HG03135 (cell line): ENCODE measurements at regions not wholly inside any gene's neighbourhood (a gene's known extent, or its start where the extent isn't known, plus 50 kb on each side); places are given as distances from the start of the nearest gene placed in this dataset.

ENCODE experiments used
- ATAC-seq: cut with Tn5 transposase; IDR thresholded peaks from one replicate; pipeline ENCODE4 v1.9.1; 2021; ENCODE audit warnings: mild to moderate bottlenecking, moderate library complexity; ENCODE audit not compliant: unreplicated experiment

DNA sequence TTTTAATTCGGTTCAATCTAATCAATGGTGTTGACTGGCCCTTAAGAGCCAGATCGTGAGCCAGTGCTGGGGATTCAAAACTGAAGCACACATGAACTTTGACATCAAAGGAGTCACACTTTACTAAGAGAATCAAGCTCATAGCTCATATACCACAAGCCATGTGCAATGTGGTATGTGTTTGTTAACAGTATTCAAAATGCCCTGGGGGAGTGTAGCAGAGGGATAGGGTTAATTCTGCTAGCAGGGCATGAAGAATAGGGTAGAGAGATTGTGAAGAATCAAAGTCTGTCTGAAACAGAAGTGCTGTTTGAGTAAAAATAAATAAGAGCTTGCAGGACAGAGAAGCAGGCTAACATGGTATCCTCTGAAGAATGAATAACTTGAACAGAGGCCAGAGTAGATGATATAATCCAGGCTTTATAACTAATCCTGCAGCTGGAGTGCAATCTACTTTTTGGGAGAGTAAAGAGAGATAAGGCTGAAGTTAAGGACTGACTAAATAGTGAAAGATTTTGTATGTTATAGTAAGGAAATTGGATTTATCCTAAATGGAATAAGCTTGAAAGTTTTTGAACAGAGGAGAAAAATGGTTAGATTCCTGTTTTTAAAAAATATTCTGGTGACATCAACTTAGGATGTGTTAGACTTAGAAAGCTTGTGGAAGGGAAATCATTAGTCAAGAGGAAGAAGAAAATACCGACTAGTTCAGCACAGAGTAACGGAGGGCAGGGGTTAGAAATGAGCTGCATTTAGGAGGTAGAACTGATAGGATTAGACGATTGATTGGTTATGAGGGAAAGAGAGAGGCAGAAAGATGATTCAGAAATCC lies 292.0 kb downstream of the NFKBIZ start:
- ATAC-seq: no peak

DNA sequence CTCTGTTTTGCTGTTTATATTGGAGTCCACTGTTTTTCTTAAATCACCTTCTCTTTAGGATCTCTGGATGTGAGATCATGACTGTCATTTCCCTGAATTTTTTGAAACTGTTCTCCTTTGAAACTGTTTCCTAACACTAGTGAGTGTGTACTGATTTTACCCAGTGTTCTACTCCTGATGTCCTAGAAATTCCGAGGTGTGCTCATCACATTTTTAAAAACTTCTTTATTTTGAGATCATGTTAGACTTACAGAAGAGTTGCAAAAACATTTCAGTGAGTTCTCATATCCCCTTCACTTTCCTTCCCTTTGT lies 292.6 kb downstream of the NFKBIZ start:
- no peak for ATAC-seq

DNA sequence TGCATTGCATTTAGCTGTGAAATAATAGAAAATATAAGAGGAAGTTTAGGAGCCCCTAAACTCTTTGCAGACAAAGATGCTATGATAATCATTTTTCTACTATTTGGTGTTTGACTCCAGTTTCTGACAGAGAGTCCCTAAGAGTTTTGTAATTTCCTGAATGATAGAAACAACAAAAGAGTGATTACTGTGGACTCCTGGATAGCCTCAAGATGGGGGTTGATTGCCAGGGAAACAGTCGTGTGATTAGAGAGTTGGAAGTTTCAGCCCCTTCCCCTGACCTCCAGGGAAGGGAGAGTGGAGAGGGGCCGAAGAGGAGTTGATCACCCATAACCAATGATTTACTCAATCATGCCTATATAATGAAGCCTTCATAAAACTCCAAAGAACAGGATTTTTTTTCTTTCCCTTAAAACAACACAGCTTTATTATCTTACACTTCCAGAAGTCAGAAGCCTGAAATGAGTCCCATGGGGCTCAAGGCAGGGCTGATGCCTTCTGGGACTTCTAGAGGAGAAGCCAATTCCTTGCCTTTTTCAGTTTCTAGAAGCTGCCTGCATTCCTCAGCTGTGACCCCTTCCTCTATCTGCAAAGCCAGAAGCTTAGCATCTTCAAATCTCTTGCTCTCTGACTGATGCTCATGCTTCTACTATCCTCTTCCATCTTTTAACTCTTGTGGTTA lies 292.3 kb upstream of the ZPLD1 start:
- no peak for ATAC-seq

DNA sequence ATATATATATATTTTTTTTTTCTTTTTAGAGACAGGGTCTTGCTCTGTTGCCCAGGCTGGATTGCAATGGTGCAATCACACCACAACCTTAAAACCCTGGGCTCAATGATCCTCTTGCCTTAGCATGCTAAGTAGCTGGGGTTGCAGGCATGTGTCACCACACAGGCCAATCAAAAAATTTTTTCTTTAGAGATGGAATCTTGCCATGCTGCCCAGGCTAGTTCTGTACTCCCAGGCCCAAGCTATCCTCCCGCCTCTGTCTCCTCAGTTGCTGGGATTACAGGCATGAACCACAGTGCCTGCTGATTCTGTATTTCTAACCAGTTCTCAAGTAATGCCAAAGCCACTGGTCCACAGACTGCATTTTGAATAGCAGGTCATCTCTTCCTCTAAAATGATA lies 291.3 kb upstream of the ZPLD1 start:
- ATAC-seq: no peak

DNA sequence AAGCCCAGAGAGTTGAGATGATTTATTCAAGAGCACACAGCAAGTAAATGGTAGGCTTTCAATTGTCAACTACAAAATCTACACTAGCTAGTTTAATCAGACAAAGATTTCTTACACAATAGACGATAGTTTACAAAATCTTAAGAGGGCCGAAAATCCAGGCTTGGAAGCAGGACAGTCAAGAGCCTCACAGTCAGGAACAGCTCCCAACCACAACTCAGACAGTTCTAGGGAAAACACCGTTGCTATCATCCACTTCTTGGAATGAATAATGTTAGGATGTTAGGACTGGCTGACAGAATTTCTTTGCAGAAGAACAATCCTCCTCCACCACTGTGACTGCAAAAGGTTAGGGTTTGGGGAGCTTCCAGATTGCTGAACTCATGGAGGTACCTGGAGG lies 290.8 kb upstream of the ZPLD1 start:
- no peak for ATAC-seq

DNA sequence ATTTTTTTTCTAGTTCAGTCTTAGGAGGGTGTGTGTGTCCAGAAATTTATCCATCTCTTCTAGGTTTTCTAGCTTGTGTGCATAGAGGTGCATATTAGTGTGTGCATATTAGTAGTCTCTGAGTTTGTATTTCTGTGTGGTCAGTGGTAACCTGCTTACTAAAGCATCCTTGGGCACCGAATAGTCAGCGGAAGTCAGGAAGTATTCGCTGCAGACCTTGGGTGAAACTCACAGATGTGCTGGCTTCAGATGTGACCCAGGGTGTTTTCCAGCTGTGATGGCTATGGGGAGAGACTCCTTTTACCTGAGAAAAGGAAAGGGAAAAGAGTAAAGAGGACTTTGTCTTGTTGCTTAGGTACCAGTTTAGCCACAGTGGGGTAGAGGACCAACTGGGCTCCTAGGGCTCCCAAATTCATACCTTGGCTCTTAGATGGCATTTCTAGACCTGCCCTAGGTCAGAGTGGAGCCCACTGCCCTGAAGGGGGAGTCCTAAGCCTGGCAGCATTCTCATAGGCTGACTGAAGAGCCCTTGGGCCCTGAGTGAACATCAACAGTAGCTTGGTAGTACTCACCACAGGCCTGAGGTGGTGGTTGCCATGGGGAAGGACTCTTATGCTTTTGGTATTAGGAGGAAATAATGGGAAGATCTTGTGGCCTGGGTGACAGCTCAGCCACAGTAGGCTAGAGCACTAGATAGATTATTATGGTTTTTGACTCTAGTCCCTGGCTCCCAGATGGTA lies 286.0 kb upstream of the ZPLD1 start:
- ATAC-seq: no peak

DNA sequence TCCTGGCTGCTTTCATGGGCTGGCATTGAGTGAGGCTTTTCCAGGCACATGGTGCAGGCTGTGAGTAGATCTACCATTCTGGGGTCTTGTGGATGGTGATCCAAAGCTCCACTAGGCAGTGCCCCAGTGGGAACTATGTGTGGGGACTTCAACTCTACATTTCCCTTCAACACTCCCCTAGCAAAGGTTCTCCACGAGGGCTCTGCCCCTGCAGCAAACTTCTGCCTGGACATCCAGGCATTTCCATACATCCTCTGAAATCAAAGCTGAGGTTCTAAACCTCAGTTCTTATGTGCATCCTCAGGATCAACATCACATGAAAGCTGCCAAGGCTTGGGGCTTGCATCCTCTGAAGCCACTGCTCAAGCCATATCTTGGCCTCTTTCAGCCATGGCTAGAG lies 282.9 kb upstream of the ZPLD1 start:
- no peak for ATAC-seq

DNA sequence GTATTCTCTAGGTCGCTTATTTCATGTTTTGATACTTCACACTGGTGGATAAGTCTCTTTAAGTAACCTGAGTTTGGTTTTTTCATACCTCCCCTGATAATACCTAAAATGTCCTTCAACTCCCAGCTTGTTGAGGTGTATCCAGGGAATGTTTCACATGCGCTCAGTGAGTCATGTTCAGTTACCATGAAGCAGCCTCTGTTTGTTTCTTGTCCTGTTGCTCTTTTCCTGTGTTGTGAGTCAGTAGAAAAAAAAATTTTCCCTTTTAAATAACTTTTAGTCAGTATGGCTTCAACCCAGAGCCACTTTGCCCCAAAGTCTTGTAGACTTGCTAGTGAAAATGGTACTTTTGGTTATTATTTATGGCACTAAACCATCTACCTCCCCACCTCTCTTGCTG lies 278.4 kb upstream of the ZPLD1 start:
- ATAC-seq: no peak

DNA sequence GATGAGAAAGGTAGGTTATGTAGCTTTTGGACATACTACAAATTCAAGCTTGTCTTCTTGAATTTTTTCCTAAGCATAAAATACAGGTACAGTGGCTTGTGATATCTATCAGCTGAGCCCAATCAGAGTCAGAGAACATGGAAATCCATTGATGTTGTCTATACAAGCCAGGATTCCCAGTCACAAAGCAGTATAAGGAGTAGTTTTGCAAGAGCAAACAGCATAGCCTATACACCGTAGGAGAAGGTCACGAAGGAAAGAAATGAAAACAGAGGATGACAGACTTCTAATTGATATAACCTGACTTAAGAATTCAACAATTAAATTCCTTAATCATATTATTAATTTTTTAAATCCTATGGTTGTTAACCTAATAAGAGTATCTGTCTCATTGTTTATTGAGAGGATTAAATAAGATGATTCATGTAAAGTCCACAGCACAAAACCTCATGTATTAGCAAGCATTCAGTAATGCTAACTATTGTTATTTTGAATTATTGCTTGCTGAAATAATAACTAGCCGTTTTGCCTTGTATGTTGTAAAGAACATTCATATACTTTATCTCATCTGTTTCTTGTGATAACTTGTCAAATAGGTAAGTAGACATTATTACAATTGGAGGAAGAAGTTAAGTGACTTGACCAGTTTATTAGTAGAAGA lies 276.6 kb upstream of the ZPLD1 start:
- ATAC-seq: no peak

DNA sequence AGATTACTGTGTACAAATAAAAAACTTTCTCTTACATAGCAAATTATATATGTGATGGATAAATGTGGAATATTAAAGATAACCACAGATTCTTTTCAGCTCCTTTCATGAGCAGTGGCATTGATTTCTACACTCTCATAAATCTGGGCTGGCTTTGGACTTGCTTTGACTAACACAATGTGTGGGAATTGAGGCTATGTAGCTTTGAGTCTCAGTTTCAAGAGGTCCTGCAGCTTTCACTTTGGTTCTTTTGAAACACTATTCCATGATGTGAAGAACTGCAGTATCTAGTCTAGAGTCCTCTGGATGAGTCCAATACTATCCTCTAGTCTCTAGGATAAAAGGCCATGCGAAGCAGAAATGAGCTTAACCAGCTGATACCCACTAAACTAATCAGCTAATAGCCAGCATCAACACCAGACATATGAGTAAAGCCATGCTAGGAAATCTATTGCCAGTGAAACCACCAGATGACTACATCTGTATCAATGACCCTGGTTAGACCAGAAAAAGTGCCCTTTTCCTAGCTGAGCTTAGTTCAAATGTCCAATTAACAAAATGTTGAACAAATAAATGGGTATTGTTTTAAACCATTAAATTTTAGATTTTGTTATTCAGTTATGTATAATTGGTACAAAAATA lies 274.9 kb upstream of the ZPLD1 start:
- ATAC-seq: no peak

DNA sequence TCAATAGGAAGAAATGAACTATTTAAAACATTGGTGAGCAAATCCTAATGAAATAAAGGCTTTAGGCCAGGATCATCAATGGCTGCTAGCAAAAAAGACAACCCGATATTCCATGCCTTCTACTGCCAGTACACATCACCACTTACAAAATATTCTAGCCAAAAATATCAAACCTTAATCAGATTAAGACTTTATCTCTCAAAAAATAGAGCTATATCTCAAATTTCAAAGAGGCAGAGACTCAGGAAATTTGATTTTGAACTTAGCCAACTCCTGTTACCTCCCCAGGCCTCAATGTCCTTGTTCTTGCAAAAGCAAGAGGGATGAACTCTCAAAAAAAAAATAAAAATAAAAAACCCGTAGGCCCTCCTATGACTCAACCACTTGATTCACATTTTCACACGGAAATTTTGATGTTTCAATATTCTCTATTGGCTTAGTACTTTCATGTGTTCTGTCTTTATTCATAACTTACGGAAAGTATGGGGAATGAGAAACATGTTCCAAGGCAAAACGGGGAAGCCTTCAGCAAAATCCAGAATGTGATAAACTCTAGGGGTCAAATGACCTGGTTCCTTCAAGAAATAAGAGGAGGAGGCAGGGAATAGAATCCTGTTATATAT lies 273.3 kb upstream of the ZPLD1 start:
- no peak for ATAC-seq

DNA sequence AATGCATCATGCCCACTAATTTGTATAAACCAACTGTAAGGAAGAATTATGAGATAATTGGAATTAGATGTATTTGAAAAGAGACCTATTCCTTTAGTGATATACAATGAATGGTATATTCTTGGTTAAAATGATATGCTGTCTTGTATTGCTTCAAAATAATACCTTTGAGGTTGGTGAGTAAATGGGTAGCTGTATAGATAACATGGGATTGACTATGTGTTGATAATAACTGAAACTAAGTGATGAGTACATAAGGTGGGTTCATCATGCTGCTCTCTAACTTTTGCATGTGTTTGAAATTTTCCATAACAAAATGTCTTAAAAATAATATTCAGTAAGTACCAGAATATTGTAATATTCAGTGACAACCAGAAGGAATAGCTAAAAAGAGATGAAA lies 272.6 kb upstream of the ZPLD1 start:
- no peak for ATAC-seq

DNA sequence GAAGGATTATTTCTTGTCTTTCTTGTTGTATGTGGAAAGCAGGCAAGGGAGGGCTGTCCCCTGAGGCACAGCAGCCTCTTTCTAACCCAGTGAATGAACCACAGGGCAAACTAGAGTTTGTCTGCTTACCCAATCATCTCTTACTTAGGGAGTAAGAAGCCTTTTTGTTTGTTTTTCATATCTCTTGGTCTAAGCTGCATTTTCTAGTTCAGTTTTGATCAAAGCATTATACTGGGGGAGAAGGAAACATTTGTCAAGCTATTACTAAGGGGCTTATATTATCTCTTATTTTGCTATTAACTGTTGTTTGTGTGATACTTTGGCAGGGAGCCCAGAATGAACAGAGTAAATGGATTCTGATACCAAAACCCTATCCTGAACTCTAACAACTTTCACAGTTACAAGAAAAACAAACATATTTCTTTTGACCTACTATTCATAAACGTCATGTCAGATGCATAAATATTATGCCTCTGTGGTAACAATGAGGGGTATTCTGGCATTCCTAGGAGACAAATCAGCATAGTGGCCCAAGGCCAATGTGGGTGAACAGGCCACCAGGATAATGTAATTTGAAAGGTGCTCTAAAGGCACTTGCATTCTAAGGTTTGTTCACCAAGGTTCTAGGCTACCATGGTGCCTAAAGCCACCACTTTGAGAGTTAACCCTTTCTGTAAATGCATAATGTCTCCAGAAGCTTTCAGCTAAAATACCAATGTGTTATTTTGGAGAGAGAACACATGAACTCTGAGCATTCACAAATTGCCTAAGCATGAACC lies 271.6 kb upstream of the ZPLD1 start:
- ATAC-seq: no peak

DNA sequence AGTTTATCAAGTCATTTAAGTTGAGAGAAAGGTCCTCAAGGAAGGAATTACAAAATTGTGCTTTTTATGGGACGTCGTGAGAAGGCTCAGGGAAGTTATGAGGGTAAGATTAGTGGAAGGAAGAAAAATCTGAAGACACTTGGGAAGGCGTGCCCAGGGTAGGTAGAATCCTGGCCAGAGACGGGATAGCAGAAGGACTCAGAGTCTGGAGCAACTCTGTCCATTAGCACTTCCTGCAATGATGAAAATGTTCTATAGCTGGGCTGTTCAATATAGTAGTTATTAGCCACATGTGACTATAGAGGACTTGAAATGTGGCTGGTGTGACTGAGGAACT lies 271.0 kb upstream of the ZPLD1 start:
- no peak for ATAC-seq

DNA sequence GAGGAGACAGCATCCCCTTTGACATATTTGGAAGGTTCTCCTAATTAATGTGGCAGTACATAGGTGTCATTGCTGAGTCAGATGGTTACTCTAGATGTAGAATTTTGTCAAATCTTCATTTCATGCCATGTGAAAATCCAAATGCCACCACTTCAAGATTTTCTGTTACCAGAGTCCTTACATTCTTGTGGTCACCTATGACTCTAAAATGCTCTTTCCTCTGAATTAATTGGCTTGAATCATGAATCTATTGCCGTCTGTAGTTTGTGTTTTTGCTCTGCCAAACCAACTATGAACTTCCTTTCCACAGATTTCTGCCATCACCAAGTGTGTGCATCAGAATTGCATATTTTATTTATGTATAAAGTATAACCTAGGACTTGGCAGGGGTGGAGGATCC lies 269.4 kb upstream of the ZPLD1 start:
- no peak for ATAC-seq

DNA sequence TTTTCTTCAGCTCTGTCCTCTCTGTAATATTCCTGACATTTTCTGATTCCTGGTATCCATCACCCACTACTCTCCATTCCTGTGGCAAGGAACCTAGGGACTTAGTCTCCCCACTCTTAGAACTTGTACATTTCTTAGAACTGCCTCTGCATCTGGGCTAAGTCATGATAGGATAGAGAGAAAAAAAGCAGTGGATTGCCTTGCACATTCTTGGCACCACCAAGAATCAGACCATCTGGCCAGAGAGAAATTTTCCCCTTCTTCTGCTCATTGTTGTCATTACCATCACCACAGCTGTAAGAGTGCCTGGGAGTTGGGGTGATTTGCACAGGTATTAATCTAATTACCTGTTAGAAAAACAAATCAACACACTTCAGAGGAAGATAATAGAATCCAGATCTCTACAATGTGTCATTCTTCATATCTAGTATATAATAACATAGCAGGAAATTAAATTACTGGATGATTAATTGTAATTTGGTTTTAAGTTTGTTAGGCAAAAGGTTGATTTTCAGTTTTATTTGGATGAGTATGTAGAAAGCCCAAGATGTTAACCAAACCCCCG lies 264.8 kb upstream of the ZPLD1 start:
- no peak for ATAC-seq

DNA sequence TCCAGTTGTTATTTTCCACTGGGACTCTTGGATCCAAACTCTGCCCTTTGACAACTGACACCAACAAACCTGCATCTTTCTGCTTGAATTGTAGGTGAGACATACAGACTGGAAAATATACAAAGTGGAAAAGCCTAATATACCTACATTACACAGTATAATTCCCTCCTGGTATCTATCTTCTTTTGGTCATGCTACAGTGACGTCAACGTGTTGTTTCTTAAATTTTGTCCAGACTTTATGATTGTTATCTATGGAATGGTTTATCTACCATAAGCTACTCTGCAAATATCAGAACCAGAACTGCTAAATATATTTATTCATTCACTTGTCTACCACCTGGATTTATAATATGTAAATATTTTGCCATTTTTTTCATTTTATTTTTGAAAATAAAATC lies 264.3 kb upstream of the ZPLD1 start:
- no peak for ATAC-seq

DNA sequence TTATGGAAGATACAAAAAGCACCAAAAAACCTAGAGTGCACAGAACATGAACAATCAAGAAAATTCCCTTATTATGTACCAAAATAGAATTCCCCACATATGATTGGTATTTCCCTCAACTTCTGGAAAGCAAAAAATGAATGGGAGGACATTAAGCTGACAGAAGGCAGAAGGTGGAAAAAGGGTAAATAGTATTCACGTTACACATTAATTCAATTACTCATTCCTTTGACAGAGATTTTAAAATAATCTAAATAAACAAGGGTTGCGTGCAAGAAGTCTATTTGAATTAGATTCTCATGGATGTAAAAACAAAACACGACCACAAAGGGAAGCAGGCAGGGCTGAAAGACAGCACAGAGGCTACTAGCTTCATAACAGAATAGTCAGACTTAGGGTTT lies 260.5 kb upstream of the ZPLD1 start:
- no peak for ATAC-seq

DNA sequence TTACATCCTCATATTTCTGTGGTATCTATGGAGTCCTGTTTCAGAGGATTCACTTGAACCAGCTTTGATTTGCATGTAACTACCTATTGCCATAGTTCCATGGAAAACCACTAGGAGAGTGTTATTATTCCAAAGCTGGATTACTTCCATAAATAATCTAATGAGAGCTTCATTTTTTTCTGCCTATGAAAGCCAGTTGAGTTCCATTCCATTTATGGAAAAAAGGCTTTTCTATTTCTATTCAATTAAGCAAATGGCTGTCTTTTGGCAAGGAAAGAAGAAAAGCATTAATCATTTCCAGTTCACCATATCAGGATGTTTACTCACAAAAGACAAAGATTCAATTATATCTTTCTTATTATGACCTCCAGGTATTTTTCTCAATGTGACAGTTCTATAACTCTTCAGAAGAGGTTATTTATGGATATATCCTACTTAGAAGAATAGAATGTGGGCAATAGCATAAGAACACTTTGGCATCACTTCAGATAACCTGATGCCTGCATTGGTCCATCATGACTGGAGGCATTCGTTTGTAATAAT lies 259.9 kb upstream of the ZPLD1 start:
- no peak for ATAC-seq
